ENCODE measurements at regions not wholly inside any gene's neighbourhood (a gene's known extent, or its start where the extent isn't known, plus 50 kb on each side); places are given as distances from the start of the nearest gene placed in this dataset.
"Not testable (repeated sequence)": the region's sequence is repeated elsewhere in the genome, so short reads cannot be mapped to it uniquely, and the experiment has no call there.

DNA sequence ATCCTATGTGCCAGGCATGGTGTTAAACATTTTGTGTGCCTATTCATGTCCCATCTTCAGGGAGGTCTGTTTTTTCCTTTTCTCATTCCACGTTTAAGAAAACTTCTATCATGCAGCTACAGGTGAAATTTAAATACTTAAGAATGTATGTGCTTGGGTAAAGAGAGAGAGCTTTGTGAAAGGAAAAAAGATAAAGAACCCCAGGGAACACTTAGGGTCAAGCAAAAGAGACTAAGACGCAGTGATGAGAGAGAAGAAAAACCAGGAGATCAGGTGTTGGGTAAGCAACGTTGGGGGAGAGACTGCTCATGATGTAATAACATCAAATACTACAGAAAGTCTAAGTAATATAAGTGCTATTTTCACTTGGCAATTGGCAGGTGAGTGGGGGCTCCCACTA, 253.7 kb downstream of the GRXCR1 start:
- Histone ChIP-seq H3K27ac (no peak overlapping the region), H3K9me3 (no peaks in the 10 kb centered on the region), H3K4me1 (no peaks in the 10 kb centered on the region), H3K4me3 (no peak overlapping the region), H3K27me3 (ENCODE audit: insufficient read depth in 3 of 3, low read length in 2 of 3) (no peaks in the 10 kb centered on the region), H3K36me3 (ENCODE audit: insufficient read depth in 1 of 2, low read depth in 1 of 2) (no peaks in the 10 kb centered on the region)
- intact Hi-C loops (cut with DNase I), result no loop called here
- DNase-seq, result no peak
- ATAC-seq, result no peak
- 28 to 35% (median 35%) methylated on average over 3 of the region's 3 CpGs for WGBS, 3 donors
- TF ChIP-seq, protein P1, sequence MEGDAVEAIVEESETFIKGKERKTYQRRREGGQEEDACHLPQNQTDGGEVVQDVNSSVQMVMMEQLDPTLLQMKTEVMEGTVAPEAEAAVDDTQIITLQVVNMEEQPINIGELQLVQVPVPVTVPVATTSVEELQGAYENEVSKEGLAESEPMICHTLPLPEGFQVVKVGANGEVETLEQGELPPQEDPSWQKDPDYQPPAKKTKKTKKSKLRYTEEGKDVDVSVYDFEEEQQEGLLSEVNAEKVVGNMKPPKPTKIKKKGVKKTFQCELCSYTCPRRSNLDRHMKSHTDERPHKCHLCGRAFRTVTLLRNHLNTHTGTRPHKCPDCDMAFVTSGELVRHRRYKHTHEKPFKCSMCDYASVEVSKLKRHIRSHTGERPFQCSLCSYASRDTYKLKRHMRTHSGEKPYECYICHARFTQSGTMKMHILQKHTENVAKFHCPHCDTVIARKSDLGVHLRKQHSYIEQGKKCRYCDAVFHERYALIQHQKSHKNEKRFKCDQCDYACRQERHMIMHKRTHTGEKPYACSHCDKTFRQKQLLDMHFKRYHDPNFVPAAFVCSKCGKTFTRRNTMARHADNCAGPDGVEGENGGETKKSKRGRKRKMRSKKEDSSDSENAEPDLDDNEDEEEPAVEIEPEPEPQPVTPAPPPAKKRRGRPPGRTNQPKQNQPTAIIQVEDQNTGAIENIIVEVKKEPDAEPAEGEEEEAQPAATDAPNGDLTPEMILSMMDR (IDR thresholded peaks at IDR 0.05), result no peak

DNA sequence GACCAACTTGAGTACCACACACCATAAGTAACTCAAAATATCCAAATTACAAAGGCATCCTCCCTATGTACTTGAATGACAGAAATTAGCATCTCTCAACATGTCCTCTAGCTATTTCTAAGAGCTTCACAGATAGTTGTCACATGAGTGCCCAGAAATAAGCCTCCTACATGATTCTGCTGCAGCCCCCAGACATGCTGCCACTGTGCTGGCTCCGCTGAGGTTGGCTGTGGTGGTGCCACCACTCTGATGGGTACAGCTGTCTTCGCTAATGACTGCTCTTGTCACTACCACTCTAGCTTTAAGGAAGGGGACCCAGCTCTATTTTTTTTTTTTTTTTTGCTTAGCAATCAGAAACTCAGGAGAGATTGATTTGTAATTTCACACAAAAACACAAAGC, 256.0 kb downstream of the GRXCR1 start:
- DNase-seq (no peak), ATAC-seq (no peak)
- TF ChIP-seq, protein P1 (IDR thresholded peaks at IDR 0.05), result no peak
- H3K9me3 ChIP-seq, result no peaks in the 10 kb centered on the region
- intact Hi-C loops (cut with DNase I), result no loop called here
- no peaks in the 10 kb centered on the region for H3K27me3 ChIP-seq (ENCODE audit: insufficient read depth in 3 of 3, low read length in 2 of 3)
- no peaks in the 10 kb centered on the region for H3K4me1 ChIP-seq
- WGBS, 3 donors, result 76 to 88% (median 78%) methylated on average over 2 of the region's 2 CpGs
- no peak overlapping the region for H3K4me3 ChIP-seq
- no peaks in the 10 kb centered on the region for H3K36me3 ChIP-seq (ENCODE audit: insufficient read depth in 1 of 2, low read depth in 1 of 2)
- H3K27ac ChIP-seq, result no peak overlapping the region

GRCh38 chr4:43163101-43163792, 270.7 kb downstream of the GRXCR1 start:
- no peak overlapping the region for H3K27ac ChIP-seq
- no peaks in the 10 kb centered on the region for H3K9me3 ChIP-seq
- H3K36me3 ChIP-seq (ENCODE audit: insufficient read depth in 1 of 2, low read depth in 1 of 2), result no peaks in the 10 kb centered on the region
- WGBS, 3 donors, result 59 to 70% (median 68%) methylated on average over 5 of the region's 5 CpGs
- no peak overlapping the region for H3K4me3 ChIP-seq
- DNase-seq (no peak), ATAC-seq (no peak)
- H3K4me1 ChIP-seq, result no peaks in the 10 kb centered on the region
- TF ChIP-seq, protein P1 (IDR thresholded peaks at IDR 0.05), result no peak
- intact Hi-C loops (cut with DNase I), result no loop called here
- H3K27me3 ChIP-seq (ENCODE audit: insufficient read depth in 3 of 3, low read length in 2 of 3), result no peaks in the 10 kb centered on the region

DNA sequence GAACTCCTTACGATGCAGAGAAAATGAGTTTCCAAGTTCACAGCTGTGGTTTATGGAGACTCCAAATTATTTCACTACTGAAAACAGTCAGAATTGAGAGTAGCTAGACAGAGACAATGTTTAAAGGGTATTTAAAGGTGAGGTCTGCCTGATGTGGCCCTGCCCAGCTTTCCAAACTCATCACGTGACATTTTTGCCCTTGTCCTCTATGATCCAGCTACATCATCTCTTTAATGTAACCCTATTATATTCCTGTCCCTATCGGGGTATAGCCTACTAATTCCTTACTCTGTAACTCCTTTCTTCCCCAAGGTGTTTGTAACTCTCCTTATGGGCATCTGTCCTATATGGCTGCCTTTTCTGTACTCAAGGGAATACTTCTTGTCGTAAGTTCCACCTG, 297.2 kb downstream of the GRXCR1 start:
- DNase-seq (no peak), ATAC-seq (no peak)
- Histone ChIP-seq H3K27me3 (ENCODE audit: insufficient read depth in 3 of 3, low read length in 2 of 3) (no peaks in the 10 kb centered on the region), H3K4me1 (no peaks in the 10 kb centered on the region), H3K9me3 (peaks cover 3% of the 10 kb centered on the region), H3K4me3 (no peak overlapping the region), H3K36me3 (ENCODE audit: insufficient read depth in 1 of 2, low read depth in 1 of 2) (no peaks in the 10 kb centered on the region), H3K27ac (no peak overlapping the region)
- 72 to 82% (median 80%) methylated on average over 4 of the region's 4 CpGs for WGBS, 3 donors
- intact Hi-C loops (cut with DNase I), result no loop called here
- TF ChIP-seq, protein P1 (IDR thresholded peaks at IDR 0.05), result no peak

GRCh38 chr4:43212576-43212975, 320.1 kb downstream of the GRXCR1 start:
- H3K9me3 ChIP-seq; H3K36me3 ChIP-seq (ENCODE audit: insufficient read depth in 1 of 2, low read depth in 1 of 2); intact Hi-C loops (cut with DNase I); H3K27me3 ChIP-seq (ENCODE audit: insufficient read depth in 3 of 3, low read length in 2 of 3); ATAC-seq; H3K4me3 ChIP-seq; H3K27ac ChIP-seq; DNase-seq; H3K4me1 ChIP-seq: not testable (repeated sequence)
- 80 to 90% (median 83%) methylated on average over 1 of the region's 1 CpG for WGBS, 3 donors
